Lung (tissue), 11 donors: ENCODE measurements at regions not wholly inside any gene's neighbourhood (a gene's known extent, or its start where the extent isn't known, plus 50 kb on each side); places are given as distances from the start of the nearest gene placed in this dataset.

Experiments used
- ATAC-seq: fragments of 200-7000 bp; cut with Tn5 transposase; one replicate; pipeline ENCODE4 v1.9.1; 2020; ENCODE audit warnings: moderate number of reproducible peaks; ENCODE audit not compliant: insufficient read depth, low FRiP score
- DNase-seq, 3 donors: peaks; one replicate each; pipeline ENCODE4 v3.0.0-alpha.2; 2013 to 2017
- H3K27ac ChIP-seq, 2 donors: one replicate each; pipeline ENCODE4 v1.5.1; 2013; ENCODE audit warnings: mild to moderate bottlenecking in 2 of 2, moderate library complexity in 2 of 2, control low read depth in 1 of 2, inconsistent platforms in 1 of 2, low read depth in 1 of 2, low read length in 1 of 2
- H3K27me3 ChIP-seq, 3 donors: one replicate each; pipeline ENCODE4 v1.5.1; 2013; ENCODE audit warnings: low read length in 2 of 3; ENCODE audit not compliant: control insufficient read depth in 3 of 3, insufficient read depth in 3 of 3
- H3K36me3 ChIP-seq, 4 donors: one replicate each; pipeline ENCODE4 v1.5.1; 2013; ENCODE audit warnings: low read length in 4 of 4, mild to moderate bottlenecking in 1 of 4, moderate library complexity in 1 of 4; ENCODE audit not compliant: control insufficient read depth in 4 of 4, insufficient read depth in 4 of 4
- H3K4me1 ChIP-seq, 5 donors: one replicate each; pipeline ENCODE4 v1.5.1; 2013; ENCODE audit warnings: low read length in 5 of 5, mild to moderate bottlenecking in 2 of 5, moderate library complexity in 1 of 5; ENCODE audit not compliant: control insufficient read depth in 5 of 5, insufficient read depth in 5 of 5
- H3K4me3 ChIP-seq: one replicate; pipeline ENCODE4 v1.5.1; 2013; ENCODE audit warnings: mild to moderate bottlenecking, control low read depth, moderate library complexity
- H3K9ac ChIP-seq, 2 donors: one replicate each; pipeline ENCODE4 v1.5.1; 2013; ENCODE audit warnings: low read length in 2 of 2, control low read depth in 1 of 2; ENCODE audit not compliant: insufficient read depth in 1 of 2
- H3K9me3 ChIP-seq, 4 donors: one replicate each; pipeline ENCODE4 v1.5.1; 2013; ENCODE audit warnings: low read length in 3 of 4, mild to moderate bottlenecking in 1 of 4, moderate library complexity in 1 of 4; ENCODE audit not compliant: control insufficient read depth in 4 of 4, insufficient read depth in 3 of 4
- CTCF ChIP-seq: IDR thresholded peaks from 2 replicates; pipeline ENCODE4 v1.5.1; 2012; ENCODE audit warnings: mild to moderate bottlenecking; ENCODE audit errors: control extremely low read depth, extremely low read depth
- WGBS, 2 donors: extraction: QIAGEN DNeasy Blood & Tissue Kit; methylation state at CpG; one replicate each; pipeline ENCODE4 v1.1.7; 2013; 5-methylcytosine and 5-hydroxymethylcytosine counted together
- donor health status: control.
- donor health status: control.
- donor health status: Bipolar disorder and iron deficiency.
- donor health status: healthy.
- donor health status: DM: yes; HTN: yes; CAD: no.

GRCh38 chr7:13352677-13353076 is 636.8 kb downstream of the ETV1 start:
- DNase-seq (no peak), ATAC-seq (no peak)
- H3K9me3 ChIP-seq, result no peaks in the 10 kb centered on the region
- TF ChIP-seq CTCF, result no peak
- H3K27ac ChIP-seq, result no peak overlapping the region
- no peak overlapping the region for H3K4me3 ChIP-seq
- WGBS, 2 donors, result 57 to 58% methylated on average over 1 of the region's 1 CpG
- H3K27me3 ChIP-seq, result no peaks in the 10 kb centered on the region
- H3K9ac ChIP-seq, result no peak overlapping the region
- H3K36me3 ChIP-seq, result no peaks in the 10 kb centered on the region
- H3K4me1 ChIP-seq, result no peaks in the 10 kb centered on the region

- Histone ChIP-seq H3K9me3 (no peaks in the 10 kb centered on the region), H3K36me3 (no peaks in the 10 kb centered on the region), H3K27ac (no peak overlapping the region), H3K9ac (no peak overlapping the region), H3K27me3 (no peaks in the 10 kb centered on the region), H3K4me3 (no peak overlapping the region), H3K4me1 (no peaks in the 10 kb centered on the region)
- ATAC-seq, result no peak
- no peak for TF ChIP-seq CTCF
- 84 to 87% methylated on average over 10 of the region's 10 CpGs for WGBS, 2 donors
- no peak for DNase-seq
These were observed 629.8 kb downstream of the ETV1 start for GRCh38 chr7:13359656-13360055.

- 64 to 88% methylated on average over 1 of the region's 1 CpG for WGBS, 2 donors
- H3K27me3 ChIP-seq, result no peaks in the 10 kb centered on the region
- H3K27ac ChIP-seq, result no peak overlapping the region
- no peak overlapping the region for H3K4me3 ChIP-seq
- no peaks in the 10 kb centered on the region for H3K4me1 ChIP-seq
- no peak for TF ChIP-seq CTCF
- H3K9ac ChIP-seq, result no peak overlapping the region
- H3K36me3 ChIP-seq, result no peaks in the 10 kb centered on the region
- H3K9me3 ChIP-seq, result no peaks in the 10 kb centered on the region
- ATAC-seq (no peak), DNase-seq (peak; percentile 14 to 69 (median 65))
These were observed 602.7 kb downstream of the ETV1 start for GRCh38 chr7:13386741-13387140.

- WGBS, 2 donors, result 71 to 81% methylated on average over 2 of the region's 2 CpGs
- no peak for ATAC-seq
These were observed 581.6 kb downstream of the ETV1 start for GRCh38 chr7:13407911-13408310.

More at GRCh38 chr7:13407911-13408310, 581.6 kb downstream of the ETV1 start:
- Histone ChIP-seq H3K9ac (no peak overlapping the region), H3K4me1 (no peaks in the 10 kb centered on the region), H3K27me3 (no peaks in the 10 kb centered on the region), H3K9me3 (no peaks in the 10 kb centered on the region), H3K4me3 (no peak overlapping the region), H3K27ac (no peak overlapping the region), H3K36me3 (no peaks in the 10 kb centered on the region)
- DNase-seq, result no peak
- TF ChIP-seq CTCF, result no peak
